Activated CD8-positive, alpha-beta T cell treated with anti-CD3 and anti-CD28 coated beads for 36 hours (primary cell): ENCODE measurements at regions not wholly inside any gene's neighbourhood (a gene's known extent, or its start where the extent isn't known, plus 50 kb on each side); places are given as distances from the start of the nearest gene placed in this dataset.

ENCODE experiments used
- ATAC-seq: fragments of 200-7000 bp; cut with Tn5 transposase; one replicate; pipeline ENCODE4 v1.10.0; 2021; ENCODE audit warnings: mild to moderate bottlenecking, moderate library complexity
- CTCF ChIA-PET: fragments of 350-600 bp; sonication (Branson Sonifier 250); formaldehyde crosslinking; loops from one replicate; lab custom pipeline; 2021; ENCODE audit warnings: antibody characterized with exemption; lab: Charles Lee
- POLR2A ChIA-PET: fragments of 350-600 bp; sonication (Branson Sonifier 250); formaldehyde crosslinking; loops from one replicate; lab custom pipeline; 2021; ENCODE audit warnings: antibody characterized with exemption; lab: Charles Lee
- DNase-seq: peaks from one replicate; pipeline ENCODE4 v3.0.0-alpha.2; 2020
- H3K27ac Mint-ChIP-seq: one replicate; pipeline ENCODE4 v1.8.0; 2021; ENCODE audit warnings: mild to moderate bottlenecking, mixed read lengths
- H3K27me3 Mint-ChIP-seq: one replicate; pipeline ENCODE4 v1.8.0; 2021; ENCODE audit warnings: mixed read lengths
- H3K36me3 Mint-ChIP-seq: one replicate; pipeline ENCODE4 v1.8.0; 2021; ENCODE audit warnings: low read depth, mixed read lengths
- H3K4me1 Mint-ChIP-seq: one replicate; pipeline ENCODE4 v1.8.0; 2021; ENCODE audit warnings: low read depth, mixed read lengths
- H3K4me3 Mint-ChIP-seq: one replicate; pipeline ENCODE4 v1.8.0; 2021; ENCODE audit warnings: mild to moderate bottlenecking, moderate library complexity, mixed read lengths
- H3K9me3 Mint-ChIP-seq: one replicate; pipeline ENCODE4 v1.8.0; 2021; ENCODE audit warnings: mixed read lengths
- intact Hi-C: fragments of 100-400 bp; cut with micrococcal nuclease; formaldehyde crosslinking; loops from one replicate; pipeline ENCODE4 v1.10.0; 2022
- TF ChIP-seq, protein P1 (sequence below): fragments of 200-600 bp; IDR thresholded peaks from one replicate; pipeline ENCODE4 v1.8.0; 2022; ENCODE audit warnings: antibody characterized with exemption, mild to moderate bottlenecking

- Mint-ChIP-seq H3K27me3 (peaks cover 19% of the 10 kb centered on the region), H3K9me3 (no peaks in the 10 kb centered on the region), H3K4me3 (no peak overlapping the region), H3K27ac (no peak overlapping the region), H3K4me1 (no peaks in the 10 kb centered on the region), H3K36me3 (no peaks in the 10 kb centered on the region)
- TF ChIP-seq, protein P1, sequence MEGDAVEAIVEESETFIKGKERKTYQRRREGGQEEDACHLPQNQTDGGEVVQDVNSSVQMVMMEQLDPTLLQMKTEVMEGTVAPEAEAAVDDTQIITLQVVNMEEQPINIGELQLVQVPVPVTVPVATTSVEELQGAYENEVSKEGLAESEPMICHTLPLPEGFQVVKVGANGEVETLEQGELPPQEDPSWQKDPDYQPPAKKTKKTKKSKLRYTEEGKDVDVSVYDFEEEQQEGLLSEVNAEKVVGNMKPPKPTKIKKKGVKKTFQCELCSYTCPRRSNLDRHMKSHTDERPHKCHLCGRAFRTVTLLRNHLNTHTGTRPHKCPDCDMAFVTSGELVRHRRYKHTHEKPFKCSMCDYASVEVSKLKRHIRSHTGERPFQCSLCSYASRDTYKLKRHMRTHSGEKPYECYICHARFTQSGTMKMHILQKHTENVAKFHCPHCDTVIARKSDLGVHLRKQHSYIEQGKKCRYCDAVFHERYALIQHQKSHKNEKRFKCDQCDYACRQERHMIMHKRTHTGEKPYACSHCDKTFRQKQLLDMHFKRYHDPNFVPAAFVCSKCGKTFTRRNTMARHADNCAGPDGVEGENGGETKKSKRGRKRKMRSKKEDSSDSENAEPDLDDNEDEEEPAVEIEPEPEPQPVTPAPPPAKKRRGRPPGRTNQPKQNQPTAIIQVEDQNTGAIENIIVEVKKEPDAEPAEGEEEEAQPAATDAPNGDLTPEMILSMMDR = no peak
- POLR2A ChIA-PET = no interaction called here
- no peak for ATAC-seq
- DNase-seq = no peak
- intact Hi-C loops = no loop called here
- CTCF ChIA-PET = no interaction called here
These were observed 57.6 kb upstream of the GALNT9 start for GRCh38 chr12:132386926-132387497.

DNA sequence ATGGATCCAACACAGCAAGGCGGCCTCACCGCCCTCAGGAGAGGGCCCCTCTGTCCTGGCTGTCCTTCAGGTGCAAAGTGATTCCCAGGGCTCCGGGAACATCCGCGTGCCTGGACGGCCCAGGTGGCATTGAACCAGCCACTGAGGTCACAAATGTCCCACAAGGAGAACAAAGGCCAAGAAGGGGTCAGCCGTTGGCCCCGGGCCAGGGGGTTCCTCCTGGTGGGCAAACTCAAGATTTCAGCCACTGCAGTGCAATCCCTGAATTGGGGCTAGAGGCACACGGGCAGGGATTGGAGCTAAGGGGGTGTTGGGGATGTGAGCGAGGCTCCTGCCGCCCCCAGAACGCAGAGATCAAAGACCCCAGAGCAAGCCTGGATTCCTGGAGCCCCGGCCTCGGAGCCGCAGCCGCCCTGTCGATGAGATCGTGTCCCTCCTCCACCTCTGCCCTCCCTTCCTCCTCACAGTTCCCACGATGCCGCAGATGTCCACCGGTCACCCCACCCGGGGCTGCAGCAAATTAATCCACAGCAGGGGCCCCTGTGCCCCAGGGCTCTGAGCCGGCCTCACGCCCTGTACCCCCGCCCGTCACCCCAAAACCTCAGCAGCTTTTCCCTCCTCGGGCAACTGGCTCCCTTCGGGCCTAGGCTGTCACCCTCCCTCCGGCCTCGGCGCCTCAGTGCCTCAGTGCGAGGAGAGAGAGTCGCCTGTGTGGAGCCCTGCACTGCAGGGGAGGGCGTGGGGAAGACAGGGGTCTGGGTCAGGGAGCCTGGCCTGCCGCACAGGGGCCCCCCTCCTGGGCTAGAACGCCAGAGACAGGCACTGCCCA, 56.7 kb upstream of the GALNT9 start:
- Mint-ChIP-seq H3K9me3 (no peaks in the 10 kb centered on the region), H3K4me1 (no peaks in the 10 kb centered on the region), H3K27ac (no peak overlapping the region), H3K4me3 (no peak overlapping the region), H3K27me3 (peaks cover 17% of the 10 kb centered on the region), H3K36me3 (no peaks in the 10 kb centered on the region)
- ATAC-seq (no peak), DNase-seq (no peak)
- intact Hi-C loops = no loop called here
- POLR2A ChIA-PET = no interaction called here
- CTCF ChIA-PET = no interaction called here
- TF ChIP-seq, protein P1 = no peak

GRCh38 chr12:132384916-132385774, 55.8 kb upstream of the GALNT9 start:
- no peak overlapping the region for H3K27ac Mint-ChIP-seq
- H3K4me1 Mint-ChIP-seq = no peaks in the 10 kb centered on the region
- no peak for ATAC-seq
- peaks cover 19% of the 10 kb centered on the region for H3K27me3 Mint-ChIP-seq
- no peak for DNase-seq
- no peaks in the 10 kb centered on the region for H3K36me3 Mint-ChIP-seq
- ChIA-PET CTCF (interaction anchor here (1.1 kb wide), 1 partner anchor 232 kb away, joined by 3 read pairs; no protein-coding TSS in a partner anchor), POLR2A (no interaction called here)
- no peaks in the 10 kb centered on the region for H3K9me3 Mint-ChIP-seq
- TF ChIP-seq, protein P1 = no peak
- intact Hi-C loops = no loop called here
- no peak overlapping the region for H3K4me3 Mint-ChIP-seq

- Mint-ChIP-seq H3K9me3 (no peaks in the 10 kb centered on the region), H3K36me3 (no peaks in the 10 kb centered on the region), H3K4me3 (no peak overlapping the region), H3K27me3 (peaks cover 20% of the 10 kb centered on the region), H3K4me1 (no peaks in the 10 kb centered on the region), H3K27ac (no peak overlapping the region)
- CTCF ChIA-PET = interaction anchor here (1.4 kb wide), 1 partner anchor 34 kb away, joined by 3 read pairs; no protein-coding TSS in a partner anchor
- DNase-seq (no peak), ATAC-seq (no peak)
- intact Hi-C loops = no loop called here
- TF ChIP-seq, protein P1 = no peak
- POLR2A ChIA-PET = no interaction called here
These were observed 51.3 kb upstream of the GALNT9 start for GRCh38 chr12:132380641-132381040.
